ENCODE measurements at regions not wholly inside any gene's neighbourhood (a gene's known extent, or its start where the extent isn't known, plus 50 kb on each side); places are given as distances from the start of the nearest gene placed in this dataset.
A peak's percentile ranks its signal among the peaks of the same experiment; 100 is the strongest.

DNA sequence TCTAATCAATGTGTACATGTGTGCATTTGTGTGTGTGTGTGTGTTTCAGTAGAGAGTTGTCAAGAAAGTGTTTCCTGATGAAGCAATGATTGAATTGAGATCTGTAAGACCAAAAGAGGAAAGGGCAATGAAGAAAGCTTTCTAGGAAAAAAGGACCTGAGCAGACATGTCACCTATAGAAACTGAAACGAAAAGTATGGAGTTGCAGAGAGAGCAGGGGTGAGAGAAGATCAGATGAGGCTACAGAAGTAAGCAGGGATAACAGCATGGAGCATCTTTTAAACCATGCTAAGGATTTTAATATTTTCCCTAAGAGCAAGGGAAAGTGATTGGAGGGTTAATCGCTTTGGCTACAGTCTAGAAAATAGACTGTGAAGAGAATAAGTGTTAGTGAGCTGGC is 1459.4 kb upstream of the TENM4 start:
- Histone ChIP-seq H3K27me3 (no peaks in the 10 kb centered on the region), H3K36me3 (no peaks in the 10 kb centered on the region), H3K4me3 (no peak overlapping the region), H3K4me1 (peaks cover 0 to 5% (median 0%) of the 10 kb centered on the region in 12 donors), H3K27ac (no peak overlapping the region), H3K9me3 (no peaks in the 10 kb centered on the region)
- TF ChIP-seq CTCF (IDR thresholded peaks at IDR 0.05) (no peak), POLR2A (IDR thresholded peaks at IDR 0.05) (no peak)
- DNase-seq (no peak), ATAC-seq (no peak)
- intact Hi-C loops (cut with DNase I), result no loop called here
- WGBS, 4 donors, result 81 to 86% (median 82%) methylated on average over 2 of the region's 2 CpGs

DNA sequence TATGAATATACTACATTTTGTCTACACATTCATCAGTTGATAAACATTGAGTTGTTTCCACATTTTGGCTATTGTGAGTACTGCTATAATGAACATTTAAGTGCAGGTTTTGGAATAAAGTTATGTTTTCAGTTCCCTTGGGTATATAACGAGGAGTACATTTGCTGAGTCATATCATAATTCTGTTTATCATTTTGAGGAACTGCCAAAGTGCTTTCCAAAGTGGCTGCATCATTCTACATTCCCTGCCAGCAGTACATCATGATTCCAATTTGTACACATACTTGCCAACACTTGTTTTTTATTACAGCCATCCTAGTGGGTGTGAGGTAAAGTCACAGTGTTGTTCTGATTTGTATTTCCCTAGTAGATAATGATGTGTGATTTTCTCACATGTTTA is 1458.6 kb upstream of the TENM4 start:
- Histone ChIP-seq H3K36me3 (no peaks in the 10 kb centered on the region), H3K27me3 (no peaks in the 10 kb centered on the region), H3K9me3 (no peaks in the 10 kb centered on the region), H3K4me3 (no peak overlapping the region), H3K4me1 (peaks cover 0 to 5% (median 0%) of the 10 kb centered on the region in 12 donors), H3K27ac (no peak overlapping the region)
- DNase-seq, result no peak
- intact Hi-C loops (cut with DNase I), result no loop called here
- ATAC-seq, result peak; percentile 24 to 75 (median 62)
- WGBS, 4 donors, result 3 to 19% (median 15%) methylated on average over 1 of the region's 1 CpG
- TF ChIP-seq POLR2A (IDR thresholded peaks at IDR 0.05) (no peak), CTCF (IDR thresholded peaks at IDR 0.05) (no peak)

DNA sequence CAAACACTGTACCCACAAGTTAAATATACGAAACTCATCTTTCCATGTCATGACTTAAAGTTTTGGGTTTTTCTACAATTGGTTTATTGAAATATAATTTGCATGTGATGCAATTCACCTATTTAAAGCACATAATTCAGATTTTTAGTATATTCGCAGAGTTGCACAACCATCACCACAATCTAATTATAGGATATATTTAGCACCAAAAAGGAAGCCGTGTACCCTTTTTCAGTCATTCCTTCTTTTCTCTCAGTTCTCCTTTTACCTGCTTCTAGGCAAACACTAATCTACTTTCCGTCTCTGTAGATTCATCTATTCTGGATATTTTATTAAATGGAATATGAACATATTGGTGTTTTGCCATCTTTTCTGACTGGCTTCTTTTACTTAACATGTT is 1458.1 kb upstream of the TENM4 start:
- WGBS, 4 donors, result 69 to 87% (median 85%) methylated on average over 4 of the region's 4 CpGs
- DNase-seq (no peak), ATAC-seq (no peak)
- Histone ChIP-seq H3K27ac (no peak overlapping the region), H3K4me3 (no peak overlapping the region), H3K27me3 (no peaks in the 10 kb centered on the region), H3K4me1 (peaks cover 0 to 5% (median 0%) of the 10 kb centered on the region in 12 donors), H3K36me3 (no peaks in the 10 kb centered on the region), H3K9me3 (no peaks in the 10 kb centered on the region)
- TF ChIP-seq CTCF (IDR thresholded peaks at IDR 0.05) (no peak), POLR2A (IDR thresholded peaks at IDR 0.05) (no peak)
- intact Hi-C loops (cut with DNase I), result no loop called here

GRCh38 chr11:80886684-80887083 is 1445.9 kb upstream of the TENM4 start:
- ATAC-seq, result no peak

More at GRCh38 chr11:80886684-80887083, 1445.9 kb upstream of the TENM4 start:
- Histone ChIP-seq H3K4me3 (no peak overlapping the region), H3K9me3 (no peaks in the 10 kb centered on the region), H3K27me3 (no peaks in the 10 kb centered on the region), H3K27ac (no peak overlapping the region), H3K4me1 (no peaks in the 10 kb centered on the region), H3K36me3 (no peaks in the 10 kb centered on the region)
- intact Hi-C loops (cut with DNase I), result no loop called here
- TF ChIP-seq POLR2A (IDR thresholded peaks at IDR 0.05) (no peak), CTCF (IDR thresholded peaks at IDR 0.05) (no peak)
- no peak for DNase-seq

Measured in heart left ventricle (tissue), 16 donors.